Stomach (tissue), 8 donors: ENCODE measurements at regions not wholly inside any gene's neighbourhood (a gene's known extent, or its start where the extent isn't known, plus 50 kb on each side); places are given as distances from the start of the nearest gene placed in this dataset.

Experiments used
- DNase-seq, 2 donors: peaks; one replicate each; pipeline versions ENCODE4 v3.0.0 to v3.0.0-alpha.2; 2013 to 2019
- H3K27ac ChIP-seq, 5 donors: fragments of 200-600 bp in 4 of 5; sonication (generic) in 4 of 5; one replicate each; pipeline ENCODE4 v1.5.1; 2013 to 2019; ENCODE audit warnings: mild to moderate bottlenecking in 1 of 5, moderate library complexity in 1 of 5
- H3K27me3 ChIP-seq, 3 donors: fragments of 200-600 bp; sonication (generic); one replicate each; pipeline ENCODE4 v1.5.1; 2017 to 2019; ENCODE audit warnings: mixed run types in 1 of 3
- H3K36me3 ChIP-seq, 4 donors: fragments of 200-600 bp; sonication (generic); 1 replicate in 3 of 4; 2 replicates in 1 of 4; pipeline ENCODE4 v1.5.1; 2016 to 2019
- H3K4me1 ChIP-seq, 4 donors: fragments of 200-600 bp; sonication (generic); one replicate each; pipeline ENCODE4 v1.5.1; 2016 to 2019
- H3K4me3 ChIP-seq, 4 donors: fragments of 200-600 bp; sonication (generic) in 3 of 4; one replicate each; pipeline ENCODE4 v1.5.1; 2016 to 2019; ENCODE audit warnings: mild to moderate bottlenecking in 1 of 4
- H3K9me3 ChIP-seq, 4 donors: fragments of 200-600 bp; sonication (generic); one replicate each; pipeline ENCODE4 v1.5.1; 2016 to 2019
- EP300 ChIP-seq: sonication (generic); formaldehyde crosslinking; IDR thresholded peaks from one replicate; pipeline ENCODE4 v1.6.1; 2017; ENCODE audit warnings: antibody characterized with exemption
- POLR2A ChIP-seq, 4 donors: fragments of 450-650 bp; IDR thresholded peaks; one replicate each; pipeline ENCODE4 v1.6.1; 2016; ENCODE audit warnings: antibody characterized with exemption in 4 of 4, control low read depth in 2 of 4, mild to moderate bottlenecking in 1 of 4, moderate library complexity in 1 of 4
- POLR2AphosphoS5 ChIP-seq, 3 donors: sonication (generic); formaldehyde crosslinking; IDR thresholded peaks; one replicate each; pipeline ENCODE4 v1.6.1; 2016; ENCODE audit warnings: antibody characterized with exemption in 3 of 3
- WGBS, 5 donors: extraction: QIAGEN DNeasy Blood & Tissue Kit in 3 of 5; methylation state at CpG; one replicate each; pipeline versions ENCODE4 v1.1.5 to v1.1.7; 2013 to 2018; 5-methylcytosine and 5-hydroxymethylcytosine counted together
- intact Hi-C: fragments of 100-400 bp; cut with DNase I; formaldehyde crosslinking; loops from one replicate; pipeline ENCODE4 v1.15.1; 2023; ENCODE audit warnings: low total_unique reads
- TF ChIP-seq, protein P1 (sequence below), 7 experiments: fragments of 450-650 bp in 4 of 7; fragments of 200-600 bp in 3 of 7; sonication (generic) in 3 of 7; IDR thresholded peaks; one replicate each; pipeline ENCODE4 v1.5.1; 2016 to 2019; ENCODE audit warnings: antibody characterized with exemption in 7 of 7, control low read depth in 2 of 7, mild to moderate bottlenecking in 1 of 7
- donor health status: healthy with polysubstance abuse.
- donor health status: Bipolar disorder and iron deficiency.
- donor health status: healthy.

DNA sequence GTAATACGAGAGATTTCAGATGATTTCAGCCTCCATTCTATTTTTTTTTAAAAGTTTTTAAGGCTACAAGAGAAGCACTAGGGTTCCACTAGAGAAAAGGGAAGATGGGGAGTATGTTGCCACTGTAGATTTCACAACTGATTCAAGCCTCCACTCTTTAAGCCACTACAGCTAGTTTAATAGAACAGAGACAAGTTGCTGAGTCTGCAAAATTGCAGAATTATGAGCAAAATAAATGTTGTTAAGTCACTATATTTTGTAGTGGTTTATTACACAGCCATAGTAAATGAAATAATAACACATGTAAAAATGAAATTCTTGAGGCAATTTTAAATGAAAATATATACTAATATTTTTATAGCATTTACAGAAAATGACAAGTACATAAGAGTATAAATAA, 96.0 kb upstream of the POT1 start:
- no peaks in the 10 kb centered on the region for H3K27me3 ChIP-seq
- no peak for DNase-seq
- no peak overlapping the region for H3K4me3 ChIP-seq
- no peaks in the 10 kb centered on the region for H3K9me3 ChIP-seq
- TF ChIP-seq POLR2AphosphoS5 (IDR thresholded peaks at IDR 0.05) = no peak
- TF ChIP-seq, protein P1, sequence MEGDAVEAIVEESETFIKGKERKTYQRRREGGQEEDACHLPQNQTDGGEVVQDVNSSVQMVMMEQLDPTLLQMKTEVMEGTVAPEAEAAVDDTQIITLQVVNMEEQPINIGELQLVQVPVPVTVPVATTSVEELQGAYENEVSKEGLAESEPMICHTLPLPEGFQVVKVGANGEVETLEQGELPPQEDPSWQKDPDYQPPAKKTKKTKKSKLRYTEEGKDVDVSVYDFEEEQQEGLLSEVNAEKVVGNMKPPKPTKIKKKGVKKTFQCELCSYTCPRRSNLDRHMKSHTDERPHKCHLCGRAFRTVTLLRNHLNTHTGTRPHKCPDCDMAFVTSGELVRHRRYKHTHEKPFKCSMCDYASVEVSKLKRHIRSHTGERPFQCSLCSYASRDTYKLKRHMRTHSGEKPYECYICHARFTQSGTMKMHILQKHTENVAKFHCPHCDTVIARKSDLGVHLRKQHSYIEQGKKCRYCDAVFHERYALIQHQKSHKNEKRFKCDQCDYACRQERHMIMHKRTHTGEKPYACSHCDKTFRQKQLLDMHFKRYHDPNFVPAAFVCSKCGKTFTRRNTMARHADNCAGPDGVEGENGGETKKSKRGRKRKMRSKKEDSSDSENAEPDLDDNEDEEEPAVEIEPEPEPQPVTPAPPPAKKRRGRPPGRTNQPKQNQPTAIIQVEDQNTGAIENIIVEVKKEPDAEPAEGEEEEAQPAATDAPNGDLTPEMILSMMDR (IDR thresholded peaks at IDR 0.05) = no peak
- no peak for TF ChIP-seq POLR2A (IDR thresholded peaks at IDR 0.05)
- TF ChIP-seq EP300 = no peak
- H3K27ac ChIP-seq = no peak overlapping the region
- intact Hi-C loops = no loop called here
- H3K36me3 ChIP-seq = no peaks in the 10 kb centered on the region
- no peaks in the 10 kb centered on the region for H3K4me1 ChIP-seq
- WGBS, 5 donors = 81 to 92% (median 89%) methylated on average over 1 of the region's 1 CpG

DNA sequence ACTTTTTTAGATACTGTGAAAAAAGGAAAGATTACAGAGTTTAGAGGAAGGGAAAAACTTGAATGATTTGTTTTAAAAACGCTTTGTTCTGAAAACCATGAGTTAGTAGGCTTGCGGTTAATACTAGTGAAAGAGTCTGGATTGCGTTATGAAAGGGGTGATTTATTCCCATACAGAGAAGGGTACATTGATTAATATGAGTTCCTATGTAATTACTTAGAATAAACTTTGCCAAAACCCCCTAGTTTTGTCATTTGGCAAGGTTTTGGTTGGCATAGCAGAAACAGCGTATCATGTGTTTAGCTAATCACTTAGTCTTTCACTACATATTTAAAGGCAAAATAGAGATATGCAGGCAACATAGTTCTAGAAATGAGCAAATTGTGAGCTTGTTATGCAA, 91.2 kb upstream of the POT1 start:
- DNase-seq = no peak
- intact Hi-C loops = no loop called here
- H3K36me3 ChIP-seq = no peaks in the 10 kb centered on the region
- no peaks in the 10 kb centered on the region for H3K4me1 ChIP-seq
- no peak overlapping the region for H3K27ac ChIP-seq
- 76 to 95% (median 80%) methylated on average over 4 of the region's 4 CpGs for WGBS, 5 donors
- H3K27me3 ChIP-seq = no peaks in the 10 kb centered on the region
- TF ChIP-seq, protein P1 (IDR thresholded peaks at IDR 0.05) = no peak
- no peak for TF ChIP-seq POLR2AphosphoS5 (IDR thresholded peaks at IDR 0.05)
- TF ChIP-seq POLR2A (IDR thresholded peaks at IDR 0.05) = no peak
- TF ChIP-seq EP300 = no peak
- H3K9me3 ChIP-seq = no peaks in the 10 kb centered on the region
- H3K4me3 ChIP-seq = no peak overlapping the region

DNA sequence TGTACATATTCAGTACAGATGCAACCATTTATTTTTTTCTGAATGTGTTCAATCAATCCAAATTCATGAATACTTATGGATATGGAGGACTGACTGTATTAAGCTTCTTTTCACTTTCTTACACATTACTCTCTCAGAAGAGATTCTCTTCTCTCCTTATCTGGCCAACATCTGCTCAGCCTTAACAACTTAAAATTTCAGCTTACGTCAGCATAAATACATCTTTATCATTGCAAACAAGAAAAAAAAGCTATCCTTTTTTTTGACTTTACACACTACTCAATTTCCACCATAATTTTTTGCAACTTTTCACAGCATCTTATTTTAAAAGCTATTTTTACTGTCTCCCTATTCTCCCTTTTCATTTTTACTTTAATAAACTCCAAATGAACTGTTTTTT, 80.9 kb upstream of the POT1 start:
- 79 to 85% (median 81%) methylated on average over 1 of the region's 1 CpG for WGBS, 5 donors
- DNase-seq = no peak

DNA sequence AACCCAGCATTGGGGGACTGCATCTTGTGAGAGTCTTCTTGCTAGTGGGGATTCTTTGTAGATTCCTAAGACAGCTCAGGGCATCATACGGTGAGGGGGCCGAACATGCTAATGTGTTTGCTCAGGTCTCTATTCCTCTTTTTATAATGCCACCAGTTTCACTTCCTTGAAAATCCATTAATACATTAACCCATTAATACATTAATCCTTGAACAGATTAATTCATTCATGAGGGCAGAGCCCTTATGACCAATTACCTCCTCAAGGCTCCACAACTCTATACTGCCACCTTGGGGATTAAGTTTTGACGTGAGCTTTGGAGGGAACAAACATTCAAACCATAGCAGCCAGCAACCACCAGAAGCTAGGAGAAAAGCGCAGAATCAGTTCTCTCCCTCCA, 67.2 kb upstream of the POT1 start:
- Histone ChIP-seq H3K27me3 (no peaks in the 10 kb centered on the region), H3K4me3 (no peak overlapping the region), H3K36me3 (no peaks in the 10 kb centered on the region), H3K27ac (no peak overlapping the region), H3K9me3 (no peaks in the 10 kb centered on the region), H3K4me1 (no peaks in the 10 kb centered on the region)
- 75 to 81% (median 75%) methylated on average over 4 of the region's 4 CpGs for WGBS, 5 donors
- intact Hi-C loops = no loop called here
- TF ChIP-seq, protein P1 (IDR thresholded peaks at IDR 0.05) = no peak
- TF ChIP-seq POLR2A (IDR thresholded peaks at IDR 0.05) = no peak
- TF ChIP-seq EP300 = no peak
- no peak for TF ChIP-seq POLR2AphosphoS5 (IDR thresholded peaks at IDR 0.05)
- DNase-seq = no peak

More for the DNA sequence above, 80.9 kb upstream of the POT1 start:
- intact Hi-C loops = no loop called here
- Histone ChIP-seq H3K27ac (no peak overlapping the region), H3K36me3 (no peaks in the 10 kb centered on the region), H3K4me1 (no peaks in the 10 kb centered on the region), H3K9me3 (no peaks in the 10 kb centered on the region), H3K4me3 (no peak overlapping the region), H3K27me3 (no peaks in the 10 kb centered on the region)
- TF ChIP-seq POLR2AphosphoS5 (IDR thresholded peaks at IDR 0.05) = no peak
- no peak for TF ChIP-seq POLR2A (IDR thresholded peaks at IDR 0.05)
- TF ChIP-seq, protein P1 (IDR thresholded peaks at IDR 0.05) = no peak
- no peak for TF ChIP-seq EP300
